CD4-positive, alpha-beta T cell (primary cell): ENCODE measurements at regions not wholly inside any gene's neighbourhood (a gene's known extent, or its start where the extent isn't known, plus 50 kb on each side); places are given as distances from the start of the nearest gene placed in this dataset.

ENCODE experiments used
- ATAC-seq: fragments of 200-7000 bp; cut with Tn5 transposase; one replicate; pipeline ENCODE4 v1.10.0; 2022; ENCODE audit warnings: mild to moderate bottlenecking; ENCODE audit not compliant: poor library complexity
- CTCF ChIA-PET: fragments of 350-600 bp; sonication (Branson Sonifier 250); formaldehyde crosslinking; loops from one replicate; lab custom pipeline; 2021; ENCODE audit warnings: antibody characterized with exemption, inconsistent platforms; lab: Charles Lee
- POLR2A ChIA-PET: fragments of 350-600 bp; sonication (Branson Sonifier 250); formaldehyde crosslinking; loops from one replicate; lab custom pipeline; 2021; ENCODE audit warnings: antibody characterized with exemption, inconsistent platforms; lab: Charles Lee
- DNase-seq, 14 experiments: peaks; one replicate each; pipeline ENCODE4 v3.0.0-alpha.2; 2013 to 2020; ENCODE audit warnings: mixed read lengths in 2 of 14
- H3K27ac ChIP-seq, 2 donors: one replicate each; pipeline versions ENCODE4 v1.5.1 to v1.7.0; 2013; ENCODE audit warnings: low read length in 2 of 2, low read depth in 1 of 2, mild to moderate bottlenecking in 1 of 2
- H3K27me3 ChIP-seq, 2 experiments: 1 replicate in 1 of 2; 2 replicates in 1 of 2; pipeline versions ENCODE4 v1.6.1 to v1.7.0; 2013; ENCODE audit warnings: low read length in 2 of 2, control low read depth in 1 of 2, mild to moderate bottlenecking in 1 of 2, moderate library complexity in 1 of 2; ENCODE audit not compliant: insufficient read depth in 2 of 2, control insufficient read depth in 1 of 2
- H3K36me3 ChIP-seq: one replicate; pipeline ENCODE4 v1.6.1; 2013; ENCODE audit warnings: low read length, control low read depth; ENCODE audit not compliant: insufficient read depth
- H3K4me1 ChIP-seq: one replicate; pipeline ENCODE4 v1.6.1; 2013; ENCODE audit warnings: low read length, control low read depth; ENCODE audit not compliant: insufficient read depth
- H3K4me3 ChIP-seq: one replicate; pipeline ENCODE4 v1.5.1; 2013; ENCODE audit warnings: mild to moderate bottlenecking, low read length, moderate library complexity
- H3K9me3 ChIP-seq, 2 experiments: 1 replicate in 1 of 2; 2 replicates in 1 of 2; pipeline versions ENCODE4 v1.6.1 to v1.7.0; 2013; ENCODE audit warnings: low read length in 2 of 2, mild to moderate bottlenecking in 2 of 2, control low read depth in 1 of 2, moderate library complexity in 1 of 2; ENCODE audit not compliant: control insufficient read depth in 1 of 2, insufficient read depth in 1 of 2
- H3K27ac Mint-ChIP-seq: one replicate; pipeline ENCODE4 v1.8.0; 2020; ENCODE audit warnings: mixed read lengths
- H3K27me3 Mint-ChIP-seq: one replicate; pipeline ENCODE4 v1.8.0; 2021; ENCODE audit warnings: mixed read lengths
- H3K36me3 Mint-ChIP-seq: one replicate; pipeline ENCODE4 v1.8.0; 2021; ENCODE audit warnings: low read depth, mixed read lengths
- H3K4me1 Mint-ChIP-seq: one replicate; pipeline ENCODE4 v1.8.0; 2021; ENCODE audit warnings: low read depth, mixed read lengths
- H3K4me3 Mint-ChIP-seq: one replicate; pipeline ENCODE4 v1.8.0; 2020; ENCODE audit warnings: mild to moderate bottlenecking, mixed read lengths
- H3K9me3 Mint-ChIP-seq: one replicate; pipeline ENCODE4 v1.8.0; 2020; ENCODE audit warnings: mixed read lengths
- intact Hi-C, 2 experiments: fragments of 100-400 bp; cut with DNase I in 1 of 2; cut with micrococcal nuclease in 1 of 2; formaldehyde crosslinking; loops; one replicate each; pipeline versions ENCODE4 v1.15.1 to v1.9.0; 2023 to 2025; cut with DNase I, micrococcal nuclease
- TF ChIP-seq, protein P1 (sequence below): fragments of 200-600 bp; IDR thresholded peaks from one replicate; pipeline ENCODE4 v1.8.0; 2022; ENCODE audit warnings: antibody characterized with exemption, mild to moderate bottlenecking

DNA sequence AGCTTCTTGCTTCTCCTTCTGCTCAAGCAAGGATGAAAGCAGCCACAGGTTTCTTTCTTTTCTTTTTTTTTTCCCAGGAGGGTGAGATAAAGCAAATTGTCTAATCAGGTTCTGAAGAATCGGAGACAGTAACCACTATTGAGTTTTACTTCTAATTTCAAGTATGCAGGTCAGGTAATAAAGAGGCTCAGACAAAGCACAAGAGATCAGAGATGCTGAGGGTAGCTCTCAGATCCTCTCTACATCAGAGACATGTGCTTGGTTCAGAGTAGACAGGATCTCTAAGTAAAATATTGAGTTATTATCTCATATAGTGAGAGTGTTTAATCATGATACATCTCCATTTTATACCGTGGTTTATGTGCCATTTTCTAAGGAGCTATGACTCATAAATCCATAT lies 168.5 kb downstream of the NFKBIZ start:
- no peak for DNase-seq
- no peaks in the 10 kb centered on the region for H3K9me3 ChIP-seq
- no peak overlapping the region for H3K4me3 ChIP-seq
- TF ChIP-seq, protein P1, sequence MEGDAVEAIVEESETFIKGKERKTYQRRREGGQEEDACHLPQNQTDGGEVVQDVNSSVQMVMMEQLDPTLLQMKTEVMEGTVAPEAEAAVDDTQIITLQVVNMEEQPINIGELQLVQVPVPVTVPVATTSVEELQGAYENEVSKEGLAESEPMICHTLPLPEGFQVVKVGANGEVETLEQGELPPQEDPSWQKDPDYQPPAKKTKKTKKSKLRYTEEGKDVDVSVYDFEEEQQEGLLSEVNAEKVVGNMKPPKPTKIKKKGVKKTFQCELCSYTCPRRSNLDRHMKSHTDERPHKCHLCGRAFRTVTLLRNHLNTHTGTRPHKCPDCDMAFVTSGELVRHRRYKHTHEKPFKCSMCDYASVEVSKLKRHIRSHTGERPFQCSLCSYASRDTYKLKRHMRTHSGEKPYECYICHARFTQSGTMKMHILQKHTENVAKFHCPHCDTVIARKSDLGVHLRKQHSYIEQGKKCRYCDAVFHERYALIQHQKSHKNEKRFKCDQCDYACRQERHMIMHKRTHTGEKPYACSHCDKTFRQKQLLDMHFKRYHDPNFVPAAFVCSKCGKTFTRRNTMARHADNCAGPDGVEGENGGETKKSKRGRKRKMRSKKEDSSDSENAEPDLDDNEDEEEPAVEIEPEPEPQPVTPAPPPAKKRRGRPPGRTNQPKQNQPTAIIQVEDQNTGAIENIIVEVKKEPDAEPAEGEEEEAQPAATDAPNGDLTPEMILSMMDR = no peak
- Mint-ChIP-seq H3K27me3 (no peaks in the 10 kb centered on the region), H3K4me3 (no peak overlapping the region), H3K36me3 (no peaks in the 10 kb centered on the region), H3K27ac (no peak overlapping the region), H3K4me1 (peaks cover 36% of the 10 kb centered on the region), H3K9me3 (no peaks in the 10 kb centered on the region)
- intact Hi-C loops = no loop called here
- H3K4me1 ChIP-seq = no peaks in the 10 kb centered on the region
- POLR2A ChIA-PET = interaction anchor here (0.9 to 1.3 kb wide), 3 partner anchors 10 to 168 kb away, joined by 3 read pairs; partner anchors contain the start of gene NFKBIZ
- CTCF ChIA-PET = interaction anchor here (1.6 kb wide), 1 partner anchor 12 kb away, joined by 7 read pairs; no protein-coding TSS in a partner anchor
- no peaks in the 10 kb centered on the region for H3K36me3 ChIP-seq
- no peak for ATAC-seq
- H3K27me3 ChIP-seq = no peaks in the 10 kb centered on the region
- H3K27ac ChIP-seq = no peak overlapping the region

DNA sequence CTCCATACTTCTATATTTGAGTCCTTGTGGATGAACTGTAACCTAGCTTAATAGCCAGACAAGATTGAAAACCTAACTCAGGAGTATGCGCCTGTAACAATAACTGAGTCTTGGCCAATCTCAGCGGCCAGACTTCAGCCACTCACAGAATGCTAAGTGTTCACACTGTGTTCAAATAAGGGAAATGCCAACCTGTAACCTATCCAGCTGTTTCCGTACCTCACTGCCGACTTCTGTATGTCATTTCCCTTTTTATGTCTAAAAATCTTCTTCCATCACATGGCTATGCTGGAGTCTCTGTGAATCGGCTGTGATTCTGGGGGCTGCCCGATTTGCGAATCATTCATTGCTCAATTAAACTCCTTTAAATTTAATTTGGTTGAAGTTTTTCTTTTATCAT lies 169.2 kb downstream of the NFKBIZ start:
- H3K27ac ChIP-seq = no peak overlapping the region
- no peaks in the 10 kb centered on the region for H3K4me1 ChIP-seq
- no peaks in the 10 kb centered on the region for H3K27me3 ChIP-seq
- Mint-ChIP-seq H3K27ac (no peak overlapping the region), H3K36me3 (no peaks in the 10 kb centered on the region), H3K4me1 (peaks cover 36% of the 10 kb centered on the region), H3K27me3 (no peaks in the 10 kb centered on the region), H3K4me3 (no peak overlapping the region), H3K9me3 (no peaks in the 10 kb centered on the region)
- intact Hi-C loops = no loop called here
- ChIA-PET CTCF (interaction anchor here (1.6 kb wide), 1 partner anchor 11 kb away, joined by 7 read pairs; no protein-coding TSS in a partner anchor), POLR2A (interaction anchor here (0.9 to 1.0 kb wide), 2 partner anchors 40 to 169 kb away, joined by 3 read pairs; partner anchors contain the start of gene NFKBIZ)
- ATAC-seq = no peak
- no peak overlapping the region for H3K4me3 ChIP-seq
- DNase-seq = peak in 2 of 14 experiments; percentile 35 to 42
- TF ChIP-seq, protein P1 = no peak
- H3K36me3 ChIP-seq = no peaks in the 10 kb centered on the region
- H3K9me3 ChIP-seq = no peaks in the 10 kb centered on the region

DNA sequence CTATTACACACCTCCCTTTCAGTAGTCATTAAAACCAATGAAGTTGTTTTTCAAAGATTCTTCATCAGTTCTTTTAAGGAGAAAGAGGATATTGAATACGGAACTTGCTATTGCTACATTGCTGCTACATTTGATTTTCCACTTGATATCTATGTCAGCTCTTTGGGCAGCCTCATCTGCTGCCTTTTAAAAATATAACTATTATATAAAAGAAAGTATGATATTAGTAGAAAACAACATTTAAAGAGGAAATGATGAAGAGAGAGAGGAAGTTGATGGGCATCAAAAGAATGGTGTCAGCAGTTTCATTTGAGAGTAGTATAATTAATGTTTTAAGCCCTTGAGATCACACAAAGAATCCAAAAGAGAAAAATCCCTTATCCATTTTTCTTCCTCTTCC lies 171.4 kb downstream of the NFKBIZ start:
- TF ChIP-seq, protein P1 = no peak
- Mint-ChIP-seq H3K27ac (no peak overlapping the region), H3K4me1 (peaks cover 36% of the 10 kb centered on the region), H3K9me3 (no peaks in the 10 kb centered on the region), H3K36me3 (no peaks in the 10 kb centered on the region), H3K4me3 (no peak overlapping the region), H3K27me3 (no peaks in the 10 kb centered on the region)
- no peaks in the 10 kb centered on the region for H3K4me1 ChIP-seq
- DNase-seq = no peak
- intact Hi-C loops = no loop called here
- ATAC-seq = no peak
- CTCF ChIA-PET = no interaction called here
- H3K9me3 ChIP-seq = no peaks in the 10 kb centered on the region
- POLR2A ChIA-PET = interaction anchor here (1.3 kb wide), 1 partner anchor 59 kb away, joined by 6 read pairs; no protein-coding TSS in a partner anchor
- H3K27ac ChIP-seq = no peak overlapping the region
- H3K36me3 ChIP-seq = no peaks in the 10 kb centered on the region
- no peak overlapping the region for H3K4me3 ChIP-seq
- H3K27me3 ChIP-seq = no peaks in the 10 kb centered on the region
